ENCODE measurements at regions not wholly inside any gene's neighbourhood (a gene's known extent, or its start where the extent isn't known, plus 50 kb on each side); places are given as distances from the start of the nearest gene placed in this dataset.

- TF ChIP-seq EZH2phosphoT487 (IDR thresholded peaks at IDR 0.05; ENCODE audit: borderline replicate concordance, low read length), result no peak
- TF ChIP-seq, protein P1, sequence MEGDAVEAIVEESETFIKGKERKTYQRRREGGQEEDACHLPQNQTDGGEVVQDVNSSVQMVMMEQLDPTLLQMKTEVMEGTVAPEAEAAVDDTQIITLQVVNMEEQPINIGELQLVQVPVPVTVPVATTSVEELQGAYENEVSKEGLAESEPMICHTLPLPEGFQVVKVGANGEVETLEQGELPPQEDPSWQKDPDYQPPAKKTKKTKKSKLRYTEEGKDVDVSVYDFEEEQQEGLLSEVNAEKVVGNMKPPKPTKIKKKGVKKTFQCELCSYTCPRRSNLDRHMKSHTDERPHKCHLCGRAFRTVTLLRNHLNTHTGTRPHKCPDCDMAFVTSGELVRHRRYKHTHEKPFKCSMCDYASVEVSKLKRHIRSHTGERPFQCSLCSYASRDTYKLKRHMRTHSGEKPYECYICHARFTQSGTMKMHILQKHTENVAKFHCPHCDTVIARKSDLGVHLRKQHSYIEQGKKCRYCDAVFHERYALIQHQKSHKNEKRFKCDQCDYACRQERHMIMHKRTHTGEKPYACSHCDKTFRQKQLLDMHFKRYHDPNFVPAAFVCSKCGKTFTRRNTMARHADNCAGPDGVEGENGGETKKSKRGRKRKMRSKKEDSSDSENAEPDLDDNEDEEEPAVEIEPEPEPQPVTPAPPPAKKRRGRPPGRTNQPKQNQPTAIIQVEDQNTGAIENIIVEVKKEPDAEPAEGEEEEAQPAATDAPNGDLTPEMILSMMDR (IDR thresholded peaks at IDR 0.05; ENCODE audit: low read depth, low read length, poor library complexity, severe bottlenecking), result no peak
- Histone ChIP-seq H3K36me3 (ENCODE audit: control insufficient read depth, low read length) (no peaks in the 10 kb centered on the region), H3K4me1 (ENCODE audit: control insufficient read depth, low read length) (no peaks in the 10 kb centered on the region), H3K27ac (ENCODE audit: low read depth, low read length) (no peak overlapping the region), H3F3A (ENCODE audit: control insufficient read depth, insufficient read depth) (no peaks in the 10 kb centered on the region), H3K9me3 (ENCODE audit: control insufficient read depth, insufficient read depth, low read length) (no peaks in the 10 kb centered on the region), H3K9me2 (replicated peaks; ENCODE audit: control insufficient read depth, low read length) (no peaks in the 10 kb centered on the region), H3K79me2 (ENCODE audit: control insufficient read depth, low read length) (no peaks in the 10 kb centered on the region), H3K4me2 (ENCODE audit: low read length) (no peak overlapping the region), H4K20me1 (ENCODE audit: control insufficient read depth, insufficient read depth, low read depth, low read length) (no peaks in the 10 kb centered on the region), H3K27me3 (ENCODE audit: control insufficient read depth, low read length) (no peaks in the 10 kb centered on the region), H3K4me3 (ENCODE audit: low read length) (no peak overlapping the region)
Measured at GRCh38 chr21:38556390-38556789, 58.1 kb upstream of the ERG start.

DNA sequence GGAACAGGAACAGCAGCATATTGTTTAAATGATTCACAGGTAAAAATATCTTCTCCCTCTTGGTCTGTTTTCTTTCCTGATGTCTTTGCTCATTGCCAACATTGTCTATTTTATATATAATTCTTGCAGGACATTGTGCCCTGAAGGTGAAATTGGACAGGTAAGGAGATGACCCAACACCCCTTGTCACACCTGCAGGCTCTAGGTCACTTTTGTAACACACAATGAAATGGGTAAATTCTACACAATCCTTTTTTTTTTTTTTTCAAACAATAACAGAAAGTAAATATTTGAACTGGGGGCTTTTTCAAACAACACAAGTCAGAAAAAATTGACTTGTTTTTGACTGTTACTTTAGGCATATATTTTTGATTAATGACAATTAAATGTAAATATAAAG is 62.9 kb upstream of the ERG start:
- H3K4me3 ChIP-seq (ENCODE audit: low read length), result no peak overlapping the region
- no peaks in the 10 kb centered on the region for H4K20me1 ChIP-seq (ENCODE audit: control insufficient read depth, insufficient read depth, low read depth, low read length)
- H3K36me3 ChIP-seq (ENCODE audit: control insufficient read depth, low read length), result no peaks in the 10 kb centered on the region
- H3K27ac ChIP-seq (ENCODE audit: low read depth, low read length), result no peak overlapping the region
- H3F3A ChIP-seq (ENCODE audit: control insufficient read depth, insufficient read depth), result no peaks in the 10 kb centered on the region
- H3K9me2 ChIP-seq (replicated peaks; ENCODE audit: control insufficient read depth, low read length), result no peaks in the 10 kb centered on the region
- H3K9me3 ChIP-seq (ENCODE audit: control insufficient read depth, insufficient read depth, low read length), result no peaks in the 10 kb centered on the region
- no peaks in the 10 kb centered on the region for H3K79me2 ChIP-seq (ENCODE audit: control insufficient read depth, low read length)
- H3K4me2 ChIP-seq (ENCODE audit: low read length), result no peak overlapping the region
- no peaks in the 10 kb centered on the region for H3K4me1 ChIP-seq (ENCODE audit: control insufficient read depth, low read length)
- no peaks in the 10 kb centered on the region for H3K27me3 ChIP-seq (ENCODE audit: control insufficient read depth, low read length)
- TF ChIP-seq, protein P1 (IDR thresholded peaks at IDR 0.05; ENCODE audit: low read depth, low read length, poor library complexity, severe bottlenecking), result no peak

- Histone ChIP-seq H4K20me1 (ENCODE audit: control insufficient read depth, insufficient read depth, low read depth, low read length) (no peaks in the 10 kb centered on the region), H3K27ac (ENCODE audit: low read depth, low read length) (no peak overlapping the region), H3K27me3 (ENCODE audit: control insufficient read depth, low read length) (no peaks in the 10 kb centered on the region), H3K4me1 (ENCODE audit: control insufficient read depth, low read length) (no peaks in the 10 kb centered on the region), H3K9me2 (replicated peaks; ENCODE audit: control insufficient read depth, low read length) (no peaks in the 10 kb centered on the region), H3K36me3 (ENCODE audit: control insufficient read depth, low read length) (no peaks in the 10 kb centered on the region), H3K4me3 (ENCODE audit: low read length) (no peak overlapping the region), H3F3A (ENCODE audit: control insufficient read depth, insufficient read depth) (no peaks in the 10 kb centered on the region), H3K4me2 (ENCODE audit: low read length) (no peak overlapping the region), H3K9me3 (ENCODE audit: control insufficient read depth, insufficient read depth, low read length) (no peaks in the 10 kb centered on the region), H3K79me2 (ENCODE audit: control insufficient read depth, low read length) (no peaks in the 10 kb centered on the region)
- TF ChIP-seq EZH2phosphoT487 (IDR thresholded peaks at IDR 0.05; ENCODE audit: borderline replicate concordance, low read length), result no peak
- TF ChIP-seq, protein P1 (IDR thresholded peaks at IDR 0.05; ENCODE audit: low read depth, low read length, poor library complexity, severe bottlenecking), result no peak
Measured at GRCh38 chr21:38561613-38562581, 63.6 kb upstream of the ERG start.

All from DOHH2 (cell line).